HG03354 (cell line): ENCODE measurements at regions not wholly inside any gene's neighbourhood (a gene's known extent, or its start where the extent isn't known, plus 50 kb on each side); places are given as distances from the start of the nearest gene placed in this dataset.
"Not testable (repeated sequence)": the region's sequence is repeated elsewhere in the genome, so short reads cannot be mapped to it uniquely, and the experiment has no call there.

Experiments
- ATAC-seq: cut with Tn5 transposase; IDR thresholded peaks from one replicate; pipeline ENCODE4 v1.9.1; 2021; ENCODE audit warnings: mild to moderate bottlenecking; ENCODE audit not compliant: unreplicated experiment, poor library complexity, severe bottlenecking

- ATAC-seq = no peak
Measured at GRCh38 chr5:92703976-92704375, 877.0 kb downstream of the NR2F1-AS1 start.

GRCh38 chr5:92695123-92696003 is 885.7 kb downstream of the NR2F1-AS1 start:
- no peak for ATAC-seq

GRCh38 chr5:92694067-92694466 is 887.0 kb downstream of the NR2F1-AS1 start:
- ATAC-seq = no peak

GRCh38 chr5:92691955-92692354 is 889.1 kb downstream of the NR2F1-AS1 start:
- ATAC-seq = not testable (repeated sequence)

GRCh38 chr5:92687821-92688722 is 892.9 kb downstream of the NR2F1-AS1 start:
- ATAC-seq = no peak

GRCh38 chr5:92678640-92679039 is 902.4 kb downstream of the NR2F1-AS1 start:
- no peak for ATAC-seq

GRCh38 chr5:92676215-92677165 is 904.5 kb downstream of the NR2F1-AS1 start:
- no peak for ATAC-seq

- no peak for ATAC-seq
Measured at GRCh38 chr5:92674321-92674720, 906.7 kb downstream of the NR2F1-AS1 start.

- ATAC-seq = no peak
Measured at GRCh38 chr5:92665506-92665905, 915.5 kb downstream of the NR2F1-AS1 start.

- ATAC-seq = no peak
Measured at GRCh38 chr5:92662741-92663140, 918.3 kb downstream of the NR2F1-AS1 start.

GRCh38 chr5:92659246-92659645 is 921.8 kb downstream of the NR2F1-AS1 start:
- no peak for ATAC-seq

GRCh38 chr5:92654601-92655000 is 926.4 kb downstream of the NR2F1-AS1 start:
- not testable (repeated sequence) for ATAC-seq

GRCh38 chr5:92653730-92654461 is 927.1 kb downstream of the NR2F1-AS1 start:
- ATAC-seq = no peak

GRCh38 chr5:92652756-92653155 is 928.3 kb downstream of the NR2F1-AS1 start:
- ATAC-seq = no peak

- no peak for ATAC-seq
Measured at GRCh38 chr5:92644266-92644886, 936.6 kb downstream of the NR2F1-AS1 start.

- no peak for ATAC-seq
Measured at GRCh38 chr5:92641031-92641962, 939.7 kb downstream of the NR2F1-AS1 start.

- no peak for ATAC-seq
Measured at GRCh38 chr5:92640340-92640739, 940.7 kb downstream of the NR2F1-AS1 start.
